PC-9 (cell line): ENCODE measurements at regions not wholly inside any gene's neighbourhood (a gene's known extent, or its start where the extent isn't known, plus 50 kb on each side); places are given as distances from the start of the nearest gene placed in this dataset.

Experiments
- EZH2 ChIP-seq: fragments of 200-600 bp; sonication (generic); IDR thresholded peaks from 2 replicates; pipeline ENCODE4 v1.8.0; 2017; ENCODE audit warnings: antibody characterized with exemption, low read depth
- TF ChIP-seq, protein P1 (sequence below): fragments of 200-600 bp; sonication (generic); conservative IDR thresholded peaks from 2 replicates; pipeline ENCODE4 v1.6.1; 2017; ENCODE audit warnings: mixed run types, antibody characterized with exemption, mild to moderate bottlenecking, moderate library complexity

DNA sequence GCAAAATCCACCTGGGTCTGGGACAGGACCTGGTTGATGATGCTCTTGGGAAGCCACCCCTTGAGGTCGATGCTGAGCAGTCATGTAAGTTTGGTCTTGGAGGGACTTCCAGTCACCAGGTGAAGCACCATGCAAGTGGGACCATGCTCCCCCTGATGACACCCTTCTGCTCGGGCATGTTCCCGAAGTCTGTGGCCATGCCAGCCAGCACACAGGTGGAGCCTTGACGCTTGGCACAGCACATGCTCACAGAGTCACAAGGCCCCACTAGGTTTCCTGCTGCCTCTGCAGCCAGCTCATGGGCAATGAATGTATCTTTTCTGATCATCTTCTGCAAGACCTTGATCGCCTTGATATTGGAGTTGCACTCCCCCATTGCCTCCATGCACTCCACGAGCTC, 1920.2 kb downstream of the PCDH9 start:
- TF ChIP-seq, protein P1, sequence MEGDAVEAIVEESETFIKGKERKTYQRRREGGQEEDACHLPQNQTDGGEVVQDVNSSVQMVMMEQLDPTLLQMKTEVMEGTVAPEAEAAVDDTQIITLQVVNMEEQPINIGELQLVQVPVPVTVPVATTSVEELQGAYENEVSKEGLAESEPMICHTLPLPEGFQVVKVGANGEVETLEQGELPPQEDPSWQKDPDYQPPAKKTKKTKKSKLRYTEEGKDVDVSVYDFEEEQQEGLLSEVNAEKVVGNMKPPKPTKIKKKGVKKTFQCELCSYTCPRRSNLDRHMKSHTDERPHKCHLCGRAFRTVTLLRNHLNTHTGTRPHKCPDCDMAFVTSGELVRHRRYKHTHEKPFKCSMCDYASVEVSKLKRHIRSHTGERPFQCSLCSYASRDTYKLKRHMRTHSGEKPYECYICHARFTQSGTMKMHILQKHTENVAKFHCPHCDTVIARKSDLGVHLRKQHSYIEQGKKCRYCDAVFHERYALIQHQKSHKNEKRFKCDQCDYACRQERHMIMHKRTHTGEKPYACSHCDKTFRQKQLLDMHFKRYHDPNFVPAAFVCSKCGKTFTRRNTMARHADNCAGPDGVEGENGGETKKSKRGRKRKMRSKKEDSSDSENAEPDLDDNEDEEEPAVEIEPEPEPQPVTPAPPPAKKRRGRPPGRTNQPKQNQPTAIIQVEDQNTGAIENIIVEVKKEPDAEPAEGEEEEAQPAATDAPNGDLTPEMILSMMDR: no peak
- no peak for TF ChIP-seq EZH2
